GM10248 (cell line): ENCODE measurements at regions not wholly inside any gene's neighbourhood (a gene's known extent, or its start where the extent isn't known, plus 50 kb on each side); places are given as distances from the start of the nearest gene placed in this dataset.
"Not testable (repeated sequence)": the region's sequence is repeated elsewhere in the genome, so short reads cannot be mapped to it uniquely, and the experiment has no call there.

ENCODE experiments used
- CTCF ChIA-PET: fragments of 300-600 bp; sonication (Branson Sonifier 250); formaldehyde crosslinking; extraction: SDS; loops from one replicate; lab custom pipeline; 2021; ENCODE audit warnings: antibody characterized with exemption; lab: Yijun Ruan, JAX
- POLR2A ChIA-PET: fragments of 350-650 bp; sonication (Branson Sonifier 250); formaldehyde crosslinking; extraction: SDS; loops from one replicate; lab custom pipeline; 2020; ENCODE audit warnings: antibody characterized with exemption; lab: Yijun Ruan, JAX
- DNase-seq: peaks from one replicate; pipeline ENCODE4 v3.0.0; 2012; ENCODE audit errors: extremely low spot score
- TF ChIP-seq, protein P1 (sequence below): IDR thresholded peaks from 2 replicates; pipeline ENCODE4 v1.5.1; 2012; ENCODE audit warnings: mild to moderate bottlenecking, low read depth; ENCODE audit errors: extremely low read depth, missing control alignments, control extremely low read depth

DNA sequence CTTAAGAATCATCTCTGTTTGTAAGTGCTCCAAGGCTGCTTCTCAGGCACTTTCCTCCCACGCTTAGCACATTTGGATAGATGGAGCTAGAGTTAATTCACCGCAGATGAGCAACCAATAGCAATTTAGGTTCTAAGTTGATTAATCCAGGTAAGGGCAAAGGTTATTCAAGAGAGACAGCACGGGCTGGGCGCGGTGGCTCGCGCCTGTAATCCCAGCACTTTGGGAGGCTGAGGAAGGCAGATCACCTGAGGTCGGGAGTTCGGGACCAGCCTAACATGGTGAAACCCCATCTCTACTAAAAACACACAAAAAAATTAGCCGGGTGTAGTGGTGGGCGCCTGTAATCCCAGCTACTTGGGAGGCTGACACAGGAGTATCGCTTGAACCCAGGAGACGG, 54.5 kb upstream of the UNC13C start:
- DNase-seq, POLR2A ChIA-PET, CTCF ChIA-PET: not testable (repeated sequence)

DNA sequence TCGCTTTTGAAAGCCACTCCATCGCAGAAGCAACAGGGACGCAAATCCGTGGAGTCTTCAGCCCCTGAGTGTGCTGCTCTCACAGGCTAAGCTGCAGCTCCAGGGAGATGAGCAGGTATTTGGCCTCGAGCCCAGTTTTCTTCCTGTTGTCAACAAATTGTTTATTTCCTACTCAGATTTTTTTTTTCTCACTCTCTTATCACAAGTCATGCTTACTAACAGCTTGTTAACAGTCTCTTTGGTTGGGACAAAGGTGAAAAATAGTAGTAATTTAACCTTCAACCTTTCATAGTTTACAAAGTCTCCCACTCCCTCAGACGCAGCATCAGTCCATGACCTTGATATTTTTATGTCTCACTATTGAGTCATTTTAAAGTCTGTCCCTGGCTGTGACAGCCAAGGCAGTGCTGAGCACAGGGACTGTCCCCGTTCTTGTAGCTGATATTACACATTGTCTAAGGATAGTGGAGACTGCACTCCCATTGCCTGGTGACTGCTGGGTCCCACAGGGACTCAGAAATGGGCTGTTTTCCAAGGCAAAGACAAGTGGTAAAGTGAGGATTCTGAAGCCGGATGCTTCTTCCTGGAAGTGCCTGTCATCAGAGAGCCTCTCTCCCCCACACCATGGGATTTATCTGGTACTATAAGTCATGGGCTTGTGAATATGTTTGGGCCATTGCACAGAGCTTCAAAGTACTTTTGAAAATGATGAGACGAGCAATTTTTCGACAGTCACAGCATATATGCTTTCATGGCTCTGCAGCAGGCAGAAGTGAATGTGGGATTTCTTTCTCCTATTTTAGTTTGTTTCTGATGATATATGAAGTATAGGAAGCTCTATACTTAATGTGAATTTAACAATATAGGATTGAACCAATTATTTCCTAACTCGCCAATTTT, 59.8 kb upstream of the UNC13C start:
- no peak for DNase-seq
- CTCF ChIA-PET, result interaction anchor here (1.2 kb wide), 1 partner anchor 20 kb away, joined by 3 read pairs; no protein-coding TSS in a partner anchor

DNA sequence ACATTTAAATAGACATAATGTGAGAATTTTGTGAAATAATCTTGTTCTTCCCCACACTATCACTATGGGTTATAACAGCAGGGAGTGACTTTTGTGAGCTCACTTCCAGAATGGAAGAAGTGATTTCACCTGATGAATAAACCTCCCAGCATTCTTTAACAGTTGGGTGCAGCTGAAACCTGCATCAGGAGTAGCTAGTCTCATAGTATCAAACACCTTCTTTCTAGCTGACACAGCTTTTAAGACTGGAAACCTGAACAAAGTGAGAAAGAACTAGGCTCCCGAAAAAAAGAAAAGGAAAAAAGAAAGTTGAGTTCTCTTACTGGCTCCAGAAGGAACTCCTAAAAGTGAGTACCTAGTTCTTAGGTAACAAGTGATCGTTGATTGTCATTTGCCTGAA, 61.1 kb upstream of the UNC13C start:
- no peak for DNase-seq
- TF ChIP-seq, protein P1, sequence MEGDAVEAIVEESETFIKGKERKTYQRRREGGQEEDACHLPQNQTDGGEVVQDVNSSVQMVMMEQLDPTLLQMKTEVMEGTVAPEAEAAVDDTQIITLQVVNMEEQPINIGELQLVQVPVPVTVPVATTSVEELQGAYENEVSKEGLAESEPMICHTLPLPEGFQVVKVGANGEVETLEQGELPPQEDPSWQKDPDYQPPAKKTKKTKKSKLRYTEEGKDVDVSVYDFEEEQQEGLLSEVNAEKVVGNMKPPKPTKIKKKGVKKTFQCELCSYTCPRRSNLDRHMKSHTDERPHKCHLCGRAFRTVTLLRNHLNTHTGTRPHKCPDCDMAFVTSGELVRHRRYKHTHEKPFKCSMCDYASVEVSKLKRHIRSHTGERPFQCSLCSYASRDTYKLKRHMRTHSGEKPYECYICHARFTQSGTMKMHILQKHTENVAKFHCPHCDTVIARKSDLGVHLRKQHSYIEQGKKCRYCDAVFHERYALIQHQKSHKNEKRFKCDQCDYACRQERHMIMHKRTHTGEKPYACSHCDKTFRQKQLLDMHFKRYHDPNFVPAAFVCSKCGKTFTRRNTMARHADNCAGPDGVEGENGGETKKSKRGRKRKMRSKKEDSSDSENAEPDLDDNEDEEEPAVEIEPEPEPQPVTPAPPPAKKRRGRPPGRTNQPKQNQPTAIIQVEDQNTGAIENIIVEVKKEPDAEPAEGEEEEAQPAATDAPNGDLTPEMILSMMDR, result no peak
- CTCF ChIA-PET, result no interaction called here
- POLR2A ChIA-PET, result no interaction called here

More for the DNA sequence above, 59.8 kb upstream of the UNC13C start:
- POLR2A ChIA-PET, result no interaction called here
- TF ChIP-seq, protein P1, result no peak

DNA sequence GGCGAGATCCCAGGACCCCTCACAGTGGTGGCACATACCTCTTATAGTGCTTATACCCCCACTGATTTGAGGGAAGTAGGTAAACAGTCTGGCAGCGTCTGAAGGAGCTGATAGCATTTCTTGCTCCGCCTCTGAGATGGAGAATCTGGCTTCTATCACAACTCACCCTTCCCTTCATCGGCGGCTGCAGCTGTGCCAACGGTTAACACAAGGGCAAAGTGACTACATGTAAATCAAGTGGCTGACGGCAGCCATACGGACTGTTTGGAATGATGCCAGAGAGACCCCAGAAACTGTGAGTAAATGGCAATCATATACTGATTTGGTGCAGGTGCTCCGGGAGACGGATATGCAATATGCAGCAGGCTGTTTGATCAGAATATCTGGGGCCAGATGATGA, 66.8 kb upstream of the UNC13C start:
- TF ChIP-seq, protein P1, result no peak
- CTCF ChIA-PET, result no interaction called here
- POLR2A ChIA-PET, result no interaction called here
- no peak for DNase-seq

DNA sequence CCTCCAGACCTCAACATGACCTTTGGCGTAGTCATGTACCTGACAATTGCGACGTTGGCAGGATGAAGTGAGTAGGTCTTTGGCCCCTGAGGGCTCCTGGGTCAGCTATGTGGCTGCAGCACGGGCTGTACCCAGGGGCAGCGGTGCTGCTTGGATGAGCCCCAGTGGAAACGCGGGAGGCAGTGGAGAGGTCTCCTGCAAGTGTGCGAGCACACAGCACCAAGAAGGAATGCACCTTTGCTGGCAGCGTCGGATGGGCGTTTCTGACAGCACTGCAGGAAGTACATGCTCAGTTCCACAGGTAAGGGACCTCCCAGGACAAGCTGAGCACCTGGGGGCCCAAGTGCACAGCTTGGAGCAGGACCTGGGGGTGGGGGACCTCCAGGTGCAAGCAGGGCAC, 67.4 kb upstream of the UNC13C start:
- ChIA-PET CTCF (no interaction called here), POLR2A (no interaction called here)
- DNase-seq, result no peak
- TF ChIP-seq, protein P1, result no peak

DNA sequence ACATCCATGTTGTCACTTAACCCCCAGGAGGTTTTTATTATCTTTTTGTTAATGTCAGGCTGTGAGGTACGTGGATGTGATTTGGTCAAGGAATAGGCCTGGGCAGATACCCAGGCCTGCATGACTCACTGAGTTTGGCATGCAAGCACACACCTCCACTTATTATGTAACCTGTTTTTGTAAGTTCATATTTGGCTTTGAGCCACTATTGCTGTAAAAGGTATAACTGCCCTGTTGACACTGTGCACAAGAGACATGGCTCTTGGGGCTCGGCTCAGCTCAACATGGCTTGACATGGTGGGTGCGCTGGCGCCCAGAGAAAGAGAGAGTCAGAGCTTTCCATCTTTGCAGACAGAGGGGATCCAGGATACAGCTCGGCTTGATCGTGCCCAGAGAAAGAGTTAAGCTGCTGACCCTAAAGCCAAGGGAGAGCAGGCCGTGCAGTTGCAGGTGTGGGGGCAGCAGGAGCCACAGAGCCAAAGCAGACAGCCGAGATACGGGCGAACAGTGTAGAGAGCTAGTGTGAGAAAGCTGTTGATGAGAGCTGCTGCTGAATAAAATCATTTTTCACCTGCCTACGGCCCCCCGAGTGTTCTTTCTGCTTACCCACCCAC, 67.9 kb upstream of the UNC13C start:
- TF ChIP-seq, protein P1, result no peak
- ChIA-PET POLR2A (no interaction called here), CTCF (no interaction called here)
- DNase-seq, result no peak

DNA sequence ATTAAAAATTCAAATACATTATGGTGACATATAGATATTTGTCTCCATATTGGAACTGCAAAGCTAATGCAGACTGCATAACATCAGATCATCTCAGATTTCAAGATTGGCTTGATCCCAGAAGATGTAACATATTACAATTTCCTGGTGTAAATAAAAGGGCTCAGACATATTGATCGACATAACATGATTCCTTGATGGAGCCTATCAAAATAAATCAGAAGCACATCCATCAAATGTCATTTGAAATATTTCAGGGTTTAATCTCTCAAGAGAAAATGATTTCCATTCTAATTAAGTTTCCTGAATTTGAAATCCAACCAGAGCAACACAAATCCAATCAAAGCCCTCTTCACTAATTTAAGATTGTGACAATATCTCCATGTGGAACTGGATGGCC, 75.1 kb upstream of the UNC13C start:
- POLR2A ChIA-PET, result no interaction called here
- CTCF ChIA-PET, result no interaction called here
- DNase-seq, result no peak
- TF ChIP-seq, protein P1, result no peak

DNA sequence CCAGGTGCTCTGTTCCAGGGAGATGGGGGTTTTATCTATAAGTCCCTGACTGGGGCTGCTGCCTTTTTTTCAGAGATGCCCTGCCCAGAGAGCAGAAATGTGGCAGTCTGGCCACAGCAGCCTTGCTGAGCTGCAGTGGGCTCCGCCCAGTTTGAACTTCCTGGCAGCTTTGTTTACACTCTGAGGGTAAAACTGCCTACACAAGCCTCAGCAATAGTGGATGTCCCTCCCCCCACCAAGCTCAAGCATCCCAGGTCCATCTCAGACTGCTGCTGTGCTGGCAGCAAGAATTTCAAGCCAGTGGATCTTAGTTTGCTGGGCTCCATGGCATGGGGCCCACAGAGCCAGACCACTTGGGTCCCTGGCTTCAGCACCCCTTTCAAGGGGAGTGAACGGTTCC, 84.8 kb upstream of the UNC13C start:
- CTCF ChIA-PET, DNase-seq, POLR2A ChIA-PET: not testable (repeated sequence)
